KBM-7 (cell line): ENCODE measurements at regions not wholly inside any gene's neighbourhood (a gene's known extent, or its start where the extent isn't known, plus 50 kb on each side); places are given as distances from the start of the nearest gene placed in this dataset.
"Not testable (repeated sequence)": the region's sequence is repeated elsewhere in the genome, so short reads cannot be mapped to it uniquely, and the experiment has no call there.

ENCODE experiments used
- DNase-seq: peaks from one replicate; pipeline ENCODE4 v3.0.0-alpha.2; 2015
- in situ Hi-C: fragments of 300-500 bp; cut with MboI; formaldehyde crosslinking; loops from 2 replicates; pipeline ENCODE4 v1.14.3; 2020; ENCODE audit warnings: low sequenced_read_pairs, low pct_unique_long_range_greater_than_20kb, mixed read lengths

DNA sequence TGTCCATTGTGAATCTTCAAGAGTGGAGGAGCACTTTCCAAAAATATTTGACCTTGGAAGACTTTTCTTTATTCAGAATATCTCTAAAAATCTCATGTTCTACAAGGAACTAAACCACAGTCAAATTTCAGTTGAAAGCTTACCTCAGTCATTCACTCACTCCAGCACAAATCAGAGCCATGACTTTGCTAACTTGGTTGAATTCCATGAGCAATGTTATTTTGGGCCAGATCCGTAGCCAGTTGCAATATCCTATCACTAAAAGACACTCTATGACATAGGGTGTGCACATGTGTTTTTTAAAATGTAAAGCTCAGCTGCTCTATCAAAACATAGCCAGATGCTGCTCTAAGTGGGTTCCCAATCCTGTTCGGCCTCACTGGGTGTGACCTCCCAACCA lies 156.1 kb upstream of the ANKRD55 start:
- DNase-seq, result no peak
- in situ Hi-C loops, result no loop called here

GRCh38 chr5:56388229-56388985 lies 155.3 kb upstream of the ANKRD55 start:
- in situ Hi-C loops, result no loop called here
- no peak for DNase-seq

DNA sequence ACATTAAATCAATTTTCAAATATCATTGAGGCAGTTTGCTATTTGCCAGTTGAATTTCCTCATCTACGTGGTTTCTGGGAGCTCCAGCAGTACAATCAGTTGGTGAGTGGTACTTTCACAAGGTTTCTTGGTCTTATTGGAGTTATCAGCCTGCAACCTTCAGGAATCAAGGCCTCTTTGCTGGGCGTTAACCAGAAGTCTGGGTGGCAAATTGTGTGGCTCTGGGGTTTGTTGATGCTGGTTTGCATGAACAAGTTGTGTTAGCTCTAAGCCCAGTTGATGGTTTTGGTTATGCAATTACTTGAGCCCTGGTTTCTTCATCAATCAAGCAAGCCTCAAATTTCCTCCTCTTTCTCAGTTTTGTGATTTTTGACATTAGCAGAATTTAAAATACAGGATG lies 152.9 kb upstream of the ANKRD55 start:
- no peak for DNase-seq
- in situ Hi-C loops, result no loop called here

DNA sequence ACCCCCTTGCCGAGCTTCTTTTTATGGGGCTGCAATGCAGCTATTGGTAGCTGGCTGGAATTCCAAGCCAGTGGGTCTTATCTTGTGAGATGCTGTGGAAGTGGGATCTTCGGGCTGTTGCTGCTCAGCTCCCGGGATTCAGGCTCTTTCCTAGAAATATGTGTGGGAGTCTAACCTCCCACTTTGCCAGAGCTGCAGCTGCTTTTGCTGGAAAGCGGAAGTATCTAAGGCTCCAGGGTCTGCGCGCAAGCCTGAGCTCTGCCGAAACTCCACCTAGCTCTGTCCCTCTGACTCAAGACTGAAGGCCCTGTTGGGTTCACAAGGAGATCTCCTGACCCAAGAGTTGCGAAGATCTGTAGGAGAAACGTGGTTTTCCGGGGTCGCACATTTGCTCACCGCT lies 151.1 kb upstream of the ANKRD55 start:
- DNase-seq, result no peak
- in situ Hi-C loops, result no loop called here

GRCh38 chr5:56383761-56384160 lies 150.6 kb upstream of the ANKRD55 start:
- no peak for DNase-seq
- in situ Hi-C loops, result no loop called here

DNA sequence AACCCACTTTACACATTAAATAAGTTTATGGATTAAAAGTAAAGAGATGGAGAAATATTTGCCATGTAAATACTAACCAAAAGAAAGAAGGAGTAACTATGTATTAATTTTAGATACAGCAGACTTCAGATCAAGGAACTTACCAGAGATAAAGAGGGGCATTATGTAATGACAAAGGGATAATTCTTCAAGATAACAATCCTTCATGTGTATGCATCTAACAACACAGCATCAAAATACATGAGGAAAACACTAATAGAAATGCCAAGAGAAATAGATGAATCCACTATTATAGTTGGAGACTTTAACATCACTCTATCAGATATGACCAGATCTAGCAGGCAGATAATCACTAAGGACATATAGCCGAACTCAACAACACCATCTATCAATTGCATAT lies 149.8 kb upstream of the ANKRD55 start:
- no peak for DNase-seq
- in situ Hi-C loops, result no loop called here

DNA sequence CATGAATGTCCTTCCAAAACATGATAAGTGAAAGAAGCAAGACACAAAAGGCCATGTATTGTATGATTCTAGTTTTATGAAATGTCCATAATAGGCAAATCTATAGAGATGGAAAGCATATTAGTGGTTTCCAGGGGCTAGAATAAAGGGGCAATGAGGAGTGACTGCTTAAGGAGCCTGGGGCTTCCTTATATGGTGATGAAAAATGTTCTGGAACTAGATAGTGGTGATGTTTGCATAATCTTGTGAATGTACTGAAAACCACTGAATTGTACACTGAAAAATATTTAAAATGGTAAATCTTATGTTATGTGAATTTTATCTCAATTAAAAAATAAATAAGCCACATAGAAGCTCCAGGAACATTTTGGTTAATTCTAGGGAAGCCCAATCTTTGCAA lies 144.4 kb upstream of the ANKRD55 start:
- in situ Hi-C loops, result no loop called here
- DNase-seq, result no peak

- DNase-seq, result no peak
- in situ Hi-C loops, result no loop called here
Observed at GRCh38 chr5:56376128-56376527, 143.0 kb upstream of the ANKRD55 start.

DNA sequence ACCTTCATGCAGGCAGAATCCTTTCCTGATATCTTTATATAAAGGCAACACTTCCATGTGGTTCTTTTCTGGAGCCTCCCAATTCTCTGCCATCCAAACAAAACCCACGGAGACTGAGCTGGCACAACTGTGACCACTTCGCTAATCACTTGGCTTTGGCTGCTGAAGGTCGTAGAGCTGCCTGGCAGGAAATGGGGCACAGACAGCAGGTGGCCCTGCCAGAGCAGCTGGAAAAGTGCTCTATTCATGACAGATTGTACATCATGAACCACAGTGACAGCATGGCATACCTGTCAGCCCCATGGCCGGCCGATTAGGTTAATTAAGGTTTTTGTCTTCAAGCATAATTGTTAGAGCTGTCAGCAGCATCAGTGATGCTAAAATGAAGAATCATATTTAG lies 141.9 kb upstream of the ANKRD55 start:
- DNase-seq, result no peak
- in situ Hi-C loops, result no loop called here

DNA sequence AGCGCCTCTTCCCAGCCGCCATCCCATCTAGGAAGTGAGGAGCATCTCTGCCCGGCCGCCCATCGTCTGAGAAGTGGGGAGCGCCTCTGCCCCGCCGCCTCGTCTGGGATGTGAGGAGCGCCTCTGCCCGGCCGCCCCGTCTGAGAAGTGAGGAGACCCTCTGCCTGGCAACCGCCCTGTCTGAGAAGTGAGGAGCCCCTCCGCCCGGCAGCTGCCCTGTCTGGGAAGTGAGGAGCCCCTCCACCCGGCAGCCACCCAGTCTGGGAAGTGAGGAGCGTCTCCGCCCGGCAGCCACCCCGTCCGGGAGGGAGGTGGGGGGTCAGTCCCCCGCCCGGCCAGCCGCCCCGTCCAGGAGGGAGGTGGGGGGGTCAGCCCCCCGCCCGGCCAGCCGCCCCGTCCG lies 139.4 kb upstream of the ANKRD55 start:
- in situ Hi-C loops, DNase-seq: not testable (repeated sequence)

GRCh38 chr5:56369361-56369811 lies 136.3 kb upstream of the ANKRD55 start:
- in situ Hi-C loops, result no loop called here
- DNase-seq, result no peak

DNA sequence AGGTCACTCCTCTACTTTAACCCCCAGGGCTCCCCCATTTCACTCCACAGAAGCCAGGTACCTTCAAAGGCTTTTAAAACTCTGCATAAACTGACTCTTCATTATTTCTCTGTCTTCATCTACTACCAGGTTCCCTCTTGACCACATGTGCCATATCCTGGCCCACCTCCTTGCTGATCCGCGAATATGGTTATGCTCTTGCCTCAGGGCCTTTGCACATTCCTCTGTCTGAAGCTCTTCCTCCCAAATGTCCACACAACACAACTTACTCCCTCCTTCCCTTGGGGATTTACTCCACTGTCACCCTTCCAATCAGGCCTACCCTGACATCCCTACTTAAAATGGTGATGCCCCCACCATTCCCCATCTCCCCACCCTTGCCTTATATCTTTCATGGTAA lies 134.6 kb upstream of the ANKRD55 start:
- DNase-seq, result no peak
- in situ Hi-C loops, result no loop called here

GRCh38 chr5:56366986-56367385 lies 133.9 kb upstream of the ANKRD55 start:
- no peak for DNase-seq
- in situ Hi-C loops, result no loop called here

- in situ Hi-C loops, result no loop called here
Observed at GRCh38 chr5:56361398-56361797, 128.3 kb upstream of the ANKRD55 start.

GRCh38 chr5:56360816-56361215 lies 127.7 kb upstream of the ANKRD55 start:
- in situ Hi-C loops, result no loop called here
- DNase-seq, result no peak

More at GRCh38 chr5:56361398-56361797, 128.3 kb upstream of the ANKRD55 start:
- DNase-seq, result no peak

GRCh38 chr5:56359809-56360685 lies 126.9 kb upstream of the ANKRD55 start:
- in situ Hi-C loops, result no loop called here
- no peak for DNase-seq

- in situ Hi-C loops, result no loop called here
- no peak for DNase-seq
Observed at GRCh38 chr5:56358703-56359681, 125.9 kb upstream of the ANKRD55 start.

DNA sequence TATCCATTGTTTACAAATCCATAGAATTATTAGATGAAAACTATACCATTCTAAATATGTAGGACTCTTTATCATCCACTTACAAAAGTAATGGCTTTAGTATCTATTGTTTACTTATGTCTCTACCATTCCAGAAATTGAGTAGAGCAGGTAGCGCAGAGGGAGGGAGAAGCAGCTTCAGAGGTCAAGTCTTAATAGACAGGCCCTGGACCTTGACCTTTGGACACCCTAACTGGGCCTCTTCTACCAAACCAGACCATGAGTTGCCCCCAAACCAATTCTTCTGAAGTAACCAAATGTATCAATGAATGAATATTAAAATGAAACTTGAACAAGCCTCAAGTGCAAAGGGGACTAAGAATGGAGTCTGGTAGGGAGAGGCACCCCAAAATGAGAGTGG lies 124.9 kb upstream of the ANKRD55 start:
- in situ Hi-C loops, result no loop called here
- no peak for DNase-seq

GRCh38 chr5:56357426-56357825 lies 124.3 kb upstream of the ANKRD55 start:
- no peak for DNase-seq

More at GRCh38 chr5:56357426-56357825, 124.3 kb upstream of the ANKRD55 start:
- in situ Hi-C loops, result no loop called here
